Activated CD8-positive, alpha-beta memory T cell treated with anti-CD3 and anti-CD28 coated beads, Interleukin-2, amount 10 ng/mL, durations not matched to agents 7 days and 5 days (primary cell): ENCODE measurements at regions not wholly inside any gene's neighbourhood (a gene's known extent, or its start where the extent isn't known, plus 50 kb on each side); places are given as distances from the start of the nearest gene placed in this dataset.

ENCODE experiments used
- ATAC-seq: fragments of 150-1000 bp; cut with Tn5 transposase; one replicate; pipeline ENCODE4 v1.10.0; 2021; ENCODE audit warnings: moderate library complexity
- CTCF ChIA-PET: fragments of 350-600 bp; sonication (Branson Sonifier 250); formaldehyde crosslinking; loops from one replicate; lab custom pipeline; 2021; ENCODE audit warnings: antibody characterized with exemption; lab: Charles Lee
- DNase-seq: peaks from one replicate; pipeline ENCODE4 v3.0.0-alpha.2; 2020
- H3K27ac Mint-ChIP-seq: one replicate; pipeline ENCODE4 v1.8.0; 2021; ENCODE audit warnings: mild to moderate bottlenecking, mixed read lengths
- H3K27me3 Mint-ChIP-seq: one replicate; pipeline ENCODE4 v1.8.0; 2021; ENCODE audit warnings: mixed read lengths
- H3K36me3 Mint-ChIP-seq: one replicate; pipeline ENCODE4 v1.8.0; 2021; ENCODE audit warnings: mild to moderate bottlenecking, mixed read lengths
- H3K4me1 Mint-ChIP-seq: one replicate; pipeline ENCODE4 v1.8.0; 2021; ENCODE audit warnings: mixed read lengths
- H3K4me3 Mint-ChIP-seq: one replicate; pipeline ENCODE4 v1.8.0; 2021; ENCODE audit warnings: mild to moderate bottlenecking, moderate library complexity, mixed read lengths
- H3K9me3 Mint-ChIP-seq: one replicate; pipeline ENCODE4 v1.8.0; 2022; ENCODE audit warnings: low read depth, mixed read lengths

DNA sequence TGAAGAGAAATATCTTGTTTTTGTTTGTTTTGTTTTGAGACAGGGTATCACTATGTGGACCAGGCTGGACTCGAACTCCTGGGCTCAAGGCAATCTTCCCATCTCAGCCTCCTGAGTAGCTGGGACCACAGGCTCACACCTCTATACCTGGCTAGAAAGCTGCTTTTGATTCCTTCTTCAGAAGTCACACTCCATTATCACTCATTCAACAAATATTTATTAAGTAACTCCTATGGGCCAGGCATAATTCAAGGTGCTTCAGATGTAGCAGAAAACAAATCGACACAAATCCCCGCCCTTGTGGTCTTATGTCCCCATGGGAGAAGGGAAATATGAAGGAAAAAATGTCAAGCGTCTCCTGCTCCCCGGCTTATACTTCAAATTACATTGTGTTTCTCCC lies 72.6 kb upstream of the DHX15 start:
- Mint-ChIP-seq H3K27ac (no peak overlapping the region), H3K4me1 (peaks cover 9% of the 10 kb centered on the region), H3K36me3 (no peaks in the 10 kb centered on the region), H3K27me3 (peaks cover 24% of the 10 kb centered on the region), H3K9me3 (no peaks in the 10 kb centered on the region), H3K4me3 (no peak overlapping the region)
- no peak for DNase-seq
- CTCF ChIA-PET = no interaction called here
- no peak for ATAC-seq

DNA sequence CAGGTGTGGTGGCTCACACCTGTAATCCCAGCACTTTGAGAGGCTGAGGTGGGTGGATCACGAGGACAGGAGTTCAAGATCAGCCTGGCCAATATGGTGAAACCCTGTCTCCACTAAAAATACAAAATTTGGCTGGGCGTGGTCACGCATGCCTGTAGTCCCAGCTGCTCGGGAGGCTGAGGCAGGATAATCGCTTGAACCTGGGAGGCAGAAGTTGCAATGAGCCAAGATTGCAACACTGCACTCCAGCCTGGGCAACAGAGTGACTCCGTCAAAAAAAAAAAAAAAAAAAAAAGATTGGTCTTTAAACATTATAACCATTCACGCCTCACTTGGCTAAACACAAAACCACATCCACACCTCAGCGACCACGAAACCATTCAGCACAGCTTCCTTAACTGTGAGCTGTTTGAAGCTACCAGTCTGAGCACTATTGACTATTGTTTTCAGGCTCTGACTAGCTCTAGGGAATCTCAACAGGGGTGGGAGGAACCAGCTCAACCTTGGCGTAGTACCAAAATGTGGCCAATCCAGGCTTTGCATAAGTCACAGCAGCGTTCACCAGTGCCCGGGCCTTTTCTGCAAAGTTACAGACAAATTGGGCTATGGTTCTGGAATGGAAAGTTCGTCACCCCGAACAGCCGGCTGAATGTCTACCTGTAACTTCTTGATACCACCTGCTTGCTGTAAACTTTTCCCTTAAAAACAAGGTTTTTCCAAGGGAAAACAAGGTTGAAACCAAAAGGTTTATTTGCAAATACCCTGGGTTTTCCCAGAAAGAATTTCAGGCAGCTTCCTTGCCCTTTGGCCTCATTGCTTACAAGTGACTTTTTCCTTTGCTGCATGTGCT lies 73.6 kb upstream of the DHX15 start:
- no peak overlapping the region for H3K4me3 Mint-ChIP-seq
- H3K27ac Mint-ChIP-seq = peak overlapping the region; percentile 54
- CTCF ChIA-PET = no interaction called here
- H3K27me3 Mint-ChIP-seq = peaks cover 24% of the 10 kb centered on the region
- peaks cover 9% of the 10 kb centered on the region for H3K4me1 Mint-ChIP-seq
- ATAC-seq (peak; percentile 33), DNase-seq (peak; percentile 69)
- no peaks in the 10 kb centered on the region for H3K9me3 Mint-ChIP-seq
- no peaks in the 10 kb centered on the region for H3K36me3 Mint-ChIP-seq

DNA sequence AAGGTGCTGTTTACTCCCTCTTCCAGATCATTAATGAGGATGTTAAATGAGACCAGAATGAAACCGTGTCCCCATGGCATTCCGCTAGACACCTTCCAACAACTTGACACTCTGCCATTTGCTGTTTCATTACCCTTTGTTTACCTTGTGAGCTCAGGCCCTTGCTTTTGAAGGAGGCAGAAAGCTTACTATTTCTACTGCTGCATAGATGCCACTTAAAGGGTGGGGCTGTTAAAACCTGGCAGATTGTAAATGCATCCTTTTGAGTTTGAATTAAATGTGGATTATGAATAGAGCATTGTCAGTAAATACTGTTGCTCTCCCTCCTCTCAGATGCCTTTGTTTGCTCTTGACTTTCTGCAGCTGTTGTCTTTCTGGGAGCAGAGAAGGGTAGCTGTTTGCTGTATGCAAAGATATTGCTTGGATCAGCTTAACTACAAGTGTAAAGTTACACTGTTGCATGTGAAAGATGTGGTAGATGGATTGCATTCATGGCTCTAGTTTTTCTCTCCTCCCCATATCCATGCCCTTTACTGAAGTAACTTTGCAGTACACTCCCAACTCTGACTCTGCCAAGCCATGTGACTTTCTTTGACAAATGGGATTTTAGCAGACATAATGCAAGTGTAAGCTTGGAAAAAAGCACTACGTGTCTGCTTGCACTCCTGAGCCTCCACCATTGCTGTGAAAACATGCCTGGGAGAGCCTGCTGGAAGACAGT lies 75.0 kb upstream of the DHX15 start:
- CTCF ChIA-PET = no interaction called here
- H3K4me3 Mint-ChIP-seq = no peak overlapping the region

DNA sequence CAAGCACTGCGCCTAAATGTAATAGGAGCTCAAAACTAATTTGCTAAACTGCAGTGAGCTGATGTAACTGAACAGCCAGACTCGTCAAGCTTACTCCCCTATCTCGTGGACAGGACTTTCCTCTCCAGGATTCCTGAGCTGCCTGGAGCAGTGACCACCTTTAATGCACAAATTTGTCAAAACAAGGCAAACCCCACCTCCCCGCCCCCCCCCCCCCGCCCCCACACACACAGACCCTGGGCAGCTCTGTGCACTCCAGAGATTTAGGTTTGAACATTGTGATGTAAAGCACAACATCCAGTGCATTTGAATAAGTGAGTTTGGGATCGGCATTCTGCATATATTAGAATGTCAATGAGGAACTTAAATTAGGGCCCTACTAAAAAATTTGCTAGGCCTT lies 77.7 kb upstream of the DHX15 start:
- H3K4me3 Mint-ChIP-seq = no peak overlapping the region
- CTCF ChIA-PET = no interaction called here
- peaks cover 6% of the 10 kb centered on the region for H3K4me1 Mint-ChIP-seq
- H3K36me3 Mint-ChIP-seq = no peaks in the 10 kb centered on the region
- no peak for DNase-seq
- H3K27me3 Mint-ChIP-seq = peaks cover 20% of the 10 kb centered on the region
- H3K9me3 Mint-ChIP-seq = no peaks in the 10 kb centered on the region
- no peak for ATAC-seq
- no peak overlapping the region for H3K27ac Mint-ChIP-seq

More for the DNA sequence above, 75.0 kb upstream of the DHX15 start:
- ATAC-seq (no peak), DNase-seq (no peak)
- Mint-ChIP-seq H3K36me3 (no peaks in the 10 kb centered on the region), H3K9me3 (no peaks in the 10 kb centered on the region), H3K27ac (no peak overlapping the region), H3K27me3 (peaks cover 28% of the 10 kb centered on the region), H3K4me1 (peaks cover 9% of the 10 kb centered on the region)

DNA sequence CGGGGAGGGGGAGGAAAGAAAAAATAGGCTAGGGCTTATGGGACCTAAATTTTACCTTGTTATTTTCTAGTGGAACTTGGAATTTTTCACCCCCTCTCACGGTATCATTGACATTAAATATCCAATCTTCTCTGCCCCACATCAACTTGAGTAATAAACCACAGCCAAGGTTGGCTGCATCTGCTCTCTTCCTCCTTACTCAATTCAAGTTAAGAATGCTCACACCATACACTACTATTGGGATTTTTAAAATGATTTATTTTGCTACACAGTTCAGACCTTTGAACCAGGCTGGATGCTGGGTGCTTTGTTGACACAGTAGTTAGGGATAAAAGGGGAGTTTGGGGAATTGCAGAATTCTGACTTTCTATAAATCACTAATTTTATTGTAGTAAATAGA lies 78.2 kb upstream of the DHX15 start:
- H3K4me1 Mint-ChIP-seq = peaks cover 6% of the 10 kb centered on the region

DNA sequence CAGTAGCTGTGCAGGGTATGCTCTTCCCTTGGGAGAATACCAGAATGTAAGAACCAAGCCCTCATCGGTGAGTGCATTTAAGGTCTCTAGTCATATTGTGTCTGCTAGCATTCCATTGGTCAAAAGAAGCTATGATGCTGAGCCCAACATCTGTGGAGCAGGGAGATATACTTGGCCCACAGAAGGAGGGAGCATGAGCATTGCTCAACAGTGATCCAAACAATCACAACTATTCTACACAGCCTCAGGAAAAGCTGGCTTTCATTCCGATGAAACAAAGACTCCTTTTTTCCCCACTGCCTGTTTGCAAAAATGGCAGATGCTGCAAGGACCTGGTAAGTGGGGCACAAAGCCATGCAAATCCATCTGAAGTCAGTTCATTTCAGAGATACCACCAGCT lies 80.6 kb upstream of the DHX15 start:
- peaks cover 16% of the 10 kb centered on the region for H3K27me3 Mint-ChIP-seq
- CTCF ChIA-PET = no interaction called here
- no peaks in the 10 kb centered on the region for H3K4me1 Mint-ChIP-seq
- DNase-seq (no peak), ATAC-seq (no peak)
- no peak overlapping the region for H3K27ac Mint-ChIP-seq
- H3K36me3 Mint-ChIP-seq = no peaks in the 10 kb centered on the region
- H3K9me3 Mint-ChIP-seq = no peaks in the 10 kb centered on the region
- H3K4me3 Mint-ChIP-seq = no peak overlapping the region

More for the DNA sequence above, 78.2 kb upstream of the DHX15 start:
- H3K36me3 Mint-ChIP-seq = no peaks in the 10 kb centered on the region
- ATAC-seq (no peak), DNase-seq (no peak)
- H3K27me3 Mint-ChIP-seq = peaks cover 21% of the 10 kb centered on the region
- H3K27ac Mint-ChIP-seq = no peak overlapping the region
- no peak overlapping the region for H3K4me3 Mint-ChIP-seq
- no peaks in the 10 kb centered on the region for H3K9me3 Mint-ChIP-seq
- CTCF ChIA-PET = no interaction called here

DNA sequence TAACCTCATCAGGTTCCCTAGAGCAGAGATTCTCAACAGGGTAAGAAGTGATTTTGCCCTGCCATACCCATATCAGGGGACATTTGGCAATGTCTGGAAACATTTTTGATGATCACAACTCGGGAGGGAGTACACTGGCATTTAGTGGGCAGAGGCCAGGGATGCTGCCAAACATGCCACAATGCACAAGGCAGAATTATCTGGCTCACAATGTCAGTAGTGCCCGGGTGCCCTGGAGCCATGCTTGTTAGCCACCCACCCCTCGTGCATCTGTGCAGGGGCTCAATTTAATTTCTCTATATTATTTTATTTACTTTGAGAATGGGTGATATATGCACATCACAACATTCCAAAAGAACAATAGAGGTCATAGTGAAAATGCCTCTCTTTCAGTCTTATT lies 82.0 kb upstream of the DHX15 start:
- peaks cover 10% of the 10 kb centered on the region for H3K27me3 Mint-ChIP-seq
- H3K27ac Mint-ChIP-seq = no peak overlapping the region
- no peaks in the 10 kb centered on the region for H3K36me3 Mint-ChIP-seq
- H3K4me1 Mint-ChIP-seq = no peaks in the 10 kb centered on the region
- no peaks in the 10 kb centered on the region for H3K9me3 Mint-ChIP-seq
- DNase-seq = no peak
- no peak for ATAC-seq
- H3K4me3 Mint-ChIP-seq = no peak overlapping the region
- CTCF ChIA-PET = no interaction called here

DNA sequence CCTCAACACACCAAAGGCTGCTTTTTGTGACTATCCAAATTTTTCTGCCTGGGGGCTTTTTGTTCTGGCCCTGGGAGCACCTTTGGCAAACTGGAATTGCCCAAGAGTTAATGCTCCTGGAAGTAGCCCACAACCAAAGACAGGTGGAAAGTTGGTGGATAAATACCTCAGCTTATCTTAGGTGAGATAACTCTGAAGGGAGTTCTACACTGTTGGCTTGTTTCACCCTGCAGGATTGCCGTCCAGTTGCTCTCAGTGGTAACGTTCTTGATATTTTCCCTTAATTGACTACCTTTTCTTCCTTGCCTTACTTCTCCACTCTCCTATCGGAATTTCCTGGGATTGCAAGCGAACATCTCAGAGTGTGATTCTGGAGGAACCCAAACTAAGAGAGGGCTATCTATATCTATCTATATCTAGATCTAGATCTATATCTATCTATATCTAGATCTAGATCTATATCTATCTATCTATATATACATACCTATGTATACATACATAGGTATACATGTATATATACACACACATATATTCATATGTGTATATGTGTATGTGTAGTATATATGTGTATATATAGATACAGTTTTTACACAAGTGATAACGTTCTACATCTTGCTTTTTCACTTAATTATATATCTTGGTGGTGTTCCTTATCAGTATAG lies 82.6 kb upstream of the DHX15 start:
- no peaks in the 10 kb centered on the region for H3K9me3 Mint-ChIP-seq
- no peak for DNase-seq
- CTCF ChIA-PET = no interaction called here
- H3K4me1 Mint-ChIP-seq = no peaks in the 10 kb centered on the region
- no peaks in the 10 kb centered on the region for H3K36me3 Mint-ChIP-seq
- no peak overlapping the region for H3K4me3 Mint-ChIP-seq
- no peak for ATAC-seq
- no peak overlapping the region for H3K27ac Mint-ChIP-seq
- peaks cover 10% of the 10 kb centered on the region for H3K27me3 Mint-ChIP-seq

DNA sequence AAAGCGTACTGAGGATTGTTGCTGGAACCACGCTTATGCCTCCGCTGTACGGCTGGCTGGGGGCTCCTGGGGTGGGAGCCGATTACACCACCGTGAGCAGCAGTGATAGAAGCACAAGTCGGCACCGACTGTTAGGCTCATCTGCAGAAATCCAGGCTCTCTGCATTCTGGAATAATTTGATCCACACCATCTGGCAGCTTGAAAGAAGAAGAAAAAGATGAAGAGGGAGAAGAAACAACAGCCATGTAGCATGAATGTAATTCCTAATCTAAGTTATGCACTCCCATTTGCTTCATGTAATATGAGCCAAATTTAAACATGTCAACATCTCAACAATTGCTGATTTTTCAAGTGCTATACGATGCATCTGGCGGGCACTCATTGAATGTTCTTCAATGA lies 84.6 kb upstream of the DHX15 start:
- H3K4me1 Mint-ChIP-seq = no peaks in the 10 kb centered on the region
- peaks cover 9% of the 10 kb centered on the region for H3K27me3 Mint-ChIP-seq
- H3K4me3 Mint-ChIP-seq = no peak overlapping the region
- ATAC-seq (no peak), DNase-seq (no peak)
- H3K27ac Mint-ChIP-seq = no peak overlapping the region
- CTCF ChIA-PET = no interaction called here
- H3K9me3 Mint-ChIP-seq = no peaks in the 10 kb centered on the region
- H3K36me3 Mint-ChIP-seq = no peaks in the 10 kb centered on the region

DNA sequence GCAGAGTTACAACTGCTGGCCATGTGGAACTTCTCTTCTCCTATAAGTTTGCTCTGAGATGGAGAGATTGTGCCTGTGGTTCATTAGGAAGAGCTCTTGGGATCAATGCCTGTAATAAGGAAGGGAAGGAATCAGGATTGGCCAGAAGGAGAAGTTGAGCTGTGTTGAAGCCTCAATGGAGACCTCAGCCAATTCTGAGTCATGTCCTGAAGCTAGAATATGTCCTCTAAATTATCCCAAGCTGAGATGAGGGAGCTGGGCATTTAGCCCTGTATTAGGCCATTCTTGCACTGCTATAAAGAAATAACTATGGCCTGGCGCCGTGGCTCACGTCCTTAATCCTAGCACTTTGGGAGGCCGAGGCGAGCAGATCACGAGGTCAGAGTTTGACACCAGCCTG lies 85.4 kb upstream of the DHX15 start:
- Mint-ChIP-seq H3K9me3 (no peaks in the 10 kb centered on the region), H3K4me3 (no peak overlapping the region), H3K4me1 (no peaks in the 10 kb centered on the region), H3K27ac (no peak overlapping the region), H3K36me3 (no peaks in the 10 kb centered on the region), H3K27me3 (peaks cover 7% of the 10 kb centered on the region)
- ATAC-seq = no peak
- DNase-seq = no peak
- CTCF ChIA-PET = no interaction called here

DNA sequence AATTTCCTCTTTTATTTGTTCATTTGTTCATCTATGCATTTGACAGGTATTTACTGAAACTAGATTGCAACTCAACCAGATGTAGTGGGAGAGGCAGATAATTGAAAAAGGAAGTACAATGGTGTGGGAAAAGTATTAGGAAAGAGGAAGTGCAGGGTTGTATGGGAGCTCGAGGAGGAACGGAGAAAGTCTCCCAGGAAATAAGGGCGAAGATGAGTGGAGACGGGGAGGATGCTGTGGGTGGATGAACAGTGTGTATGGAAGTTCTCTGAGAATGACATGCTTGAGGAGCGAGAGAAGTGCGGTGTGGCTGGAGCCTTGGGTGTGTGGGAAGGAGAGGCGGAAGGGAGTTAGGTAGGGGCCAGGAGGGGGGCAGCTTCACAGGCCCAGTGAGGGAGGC lies 87.5 kb upstream of the DHX15 start:
- Mint-ChIP-seq H3K9me3 (peaks cover 2% of the 10 kb centered on the region), H3K27me3 (peaks cover 7% of the 10 kb centered on the region), H3K4me1 (no peaks in the 10 kb centered on the region), H3K27ac (no peak overlapping the region), H3K36me3 (no peaks in the 10 kb centered on the region), H3K4me3 (no peak overlapping the region)
- CTCF ChIA-PET = no interaction called here
- DNase-seq (no peak), ATAC-seq (no peak)

DNA sequence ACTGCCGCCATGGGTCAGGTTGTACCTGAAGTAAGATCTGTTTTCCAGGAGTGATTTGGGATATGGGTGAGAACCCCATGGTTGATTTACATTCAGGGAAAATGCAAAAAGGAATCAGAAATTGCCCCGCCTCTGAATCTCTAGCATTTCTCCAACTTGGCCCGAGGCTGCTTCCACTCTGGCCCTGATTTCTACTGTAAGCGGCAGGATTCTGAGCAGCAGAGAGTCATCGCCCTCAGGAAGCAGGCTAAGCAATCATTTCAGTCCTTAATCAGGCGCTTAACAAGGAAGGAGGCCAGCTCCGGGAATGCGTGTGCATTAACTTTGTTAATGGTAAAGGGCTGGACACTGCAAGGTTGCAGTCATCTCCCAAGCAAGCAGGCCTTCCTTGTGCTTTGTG lies 88.5 kb upstream of the DHX15 start:
- H3K36me3 Mint-ChIP-seq = no peaks in the 10 kb centered on the region
- no peaks in the 10 kb centered on the region for H3K4me1 Mint-ChIP-seq
- CTCF ChIA-PET = no interaction called here
- ATAC-seq (no peak), DNase-seq (no peak)
- peaks cover 2% of the 10 kb centered on the region for H3K9me3 Mint-ChIP-seq
- peaks cover 4% of the 10 kb centered on the region for H3K27me3 Mint-ChIP-seq
- H3K27ac Mint-ChIP-seq = no peak overlapping the region
- no peak overlapping the region for H3K4me3 Mint-ChIP-seq

DNA sequence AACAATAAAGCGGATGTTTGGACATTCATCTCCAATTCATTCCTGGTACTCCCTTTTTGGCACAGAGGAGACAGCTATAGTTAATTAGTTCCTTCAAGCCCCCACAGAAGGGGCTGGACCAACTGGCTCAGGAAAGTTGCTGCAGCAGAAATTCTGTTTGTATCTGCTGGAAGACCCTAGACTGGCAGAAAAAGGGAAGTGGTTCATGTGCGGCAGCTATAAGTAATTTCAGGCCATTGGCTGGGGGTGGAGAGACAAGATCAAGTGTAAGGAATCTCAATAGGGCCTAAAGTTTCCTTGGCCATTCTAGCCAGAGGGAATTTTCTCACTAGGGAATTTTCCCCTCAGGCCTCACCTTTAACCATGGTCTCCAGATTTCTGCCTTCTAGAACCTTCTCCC lies 89.9 kb upstream of the DHX15 start:
- H3K27ac Mint-ChIP-seq = no peak overlapping the region
- DNase-seq = no peak
- peaks cover 2% of the 10 kb centered on the region for H3K9me3 Mint-ChIP-seq
- H3K4me1 Mint-ChIP-seq = no peaks in the 10 kb centered on the region
- CTCF ChIA-PET = no interaction called here
- no peak overlapping the region for H3K4me3 Mint-ChIP-seq
- H3K36me3 Mint-ChIP-seq = no peaks in the 10 kb centered on the region
- no peak for ATAC-seq
- H3K27me3 Mint-ChIP-seq = peaks cover 5% of the 10 kb centered on the region
